ENCODE measurements at regions not wholly inside any gene's neighbourhood (a gene's known extent, or its start where the extent isn't known, plus 50 kb on each side); places are given as distances from the start of the nearest gene placed in this dataset.

GRCh38 chr11:106216281-106216680, 138.8 kb downstream of the AASDHPPT start:
- Histone ChIP-seq H3K9me3 (ENCODE audit: control insufficient read depth, low read length) (peaks cover 6% of the 10 kb centered on the region), H3K9ac (ENCODE audit: low read length) (no peak overlapping the region), H3K4me3 (ENCODE audit: low read length) (no peak overlapping the region), H3K4me1 (ENCODE audit: control insufficient read depth, insufficient read depth, low read length) (peaks cover 6% of the 10 kb centered on the region), H3K27me3 (replicated peaks; ENCODE audit: control insufficient read depth, insufficient read depth, low read length) (no peaks in the 10 kb centered on the region), H3K36me3 (ENCODE audit: control insufficient read depth, insufficient read depth, low read length, severe bottlenecking) (no peaks in the 10 kb centered on the region)
- no peak for DNase-seq (ENCODE audit: low read depth)

- Histone ChIP-seq H3K36me3 (ENCODE audit: control insufficient read depth, insufficient read depth, low read length, severe bottlenecking) (no peaks in the 10 kb centered on the region), H3K27me3 (replicated peaks; ENCODE audit: control insufficient read depth, insufficient read depth, low read length) (no peaks in the 10 kb centered on the region)
These were observed 140.0 kb downstream of the AASDHPPT start for GRCh38 chr11:106217456-106217855.

GRCh38 chr11:106218106-106218505, 140.6 kb downstream of the AASDHPPT start:
- Histone ChIP-seq H3K4me3 (ENCODE audit: low read length) (no peak overlapping the region), H3K36me3 (ENCODE audit: control insufficient read depth, insufficient read depth, low read length, severe bottlenecking) (no peaks in the 10 kb centered on the region), H3K27me3 (replicated peaks; ENCODE audit: control insufficient read depth, insufficient read depth, low read length) (no peaks in the 10 kb centered on the region), H3K9me3 (ENCODE audit: control insufficient read depth, low read length) (peaks cover 24% of the 10 kb centered on the region), H3K4me1 (ENCODE audit: control insufficient read depth, insufficient read depth, low read length) (peaks cover 6% of the 10 kb centered on the region), H3K9ac (ENCODE audit: low read length) (no peak overlapping the region)
- DNase-seq (ENCODE audit: low read depth) = peak; percentile 34

More at GRCh38 chr11:106217456-106217855, 140.0 kb downstream of the AASDHPPT start:
- peak; percentile 50 for DNase-seq (ENCODE audit: low read depth)
- Histone ChIP-seq H3K9me3 (ENCODE audit: control insufficient read depth, low read length) (peaks cover 18% of the 10 kb centered on the region), H3K4me3 (ENCODE audit: low read length) (no peak overlapping the region), H3K4me1 (ENCODE audit: control insufficient read depth, insufficient read depth, low read length) (peaks cover 6% of the 10 kb centered on the region), H3K9ac (ENCODE audit: low read length) (no peak overlapping the region)

- Histone ChIP-seq H3K4me3 (ENCODE audit: low read length) (peak overlapping the region; percentile 19), H3K36me3 (ENCODE audit: control insufficient read depth, insufficient read depth, low read length, severe bottlenecking) (no peaks in the 10 kb centered on the region), H3K9me3 (ENCODE audit: control insufficient read depth, low read length) (peaks cover 35% of the 10 kb centered on the region), H3K4me1 (ENCODE audit: control insufficient read depth, insufficient read depth, low read length) (peaks cover 6% of the 10 kb centered on the region), H3K9ac (ENCODE audit: low read length) (no peak overlapping the region), H3K27me3 (replicated peaks; ENCODE audit: control insufficient read depth, insufficient read depth, low read length) (no peaks in the 10 kb centered on the region)
- DNase-seq (ENCODE audit: low read depth) = no peak
These were observed 145.2 kb downstream of the AASDHPPT start for GRCh38 chr11:106222626-106223025.

- H3K4me3 ChIP-seq (ENCODE audit: low read length) = no peak overlapping the region
- no peak overlapping the region for H3K9ac ChIP-seq (ENCODE audit: low read length)
- H3K9me3 ChIP-seq (ENCODE audit: control insufficient read depth, low read length) = peaks cover 37% of the 10 kb centered on the region
- no peaks in the 10 kb centered on the region for H3K4me1 ChIP-seq (ENCODE audit: control insufficient read depth, insufficient read depth, low read length)
- no peak for DNase-seq (ENCODE audit: low read depth)
- H3K27me3 ChIP-seq (replicated peaks; ENCODE audit: control insufficient read depth, insufficient read depth, low read length) = no peaks in the 10 kb centered on the region
- no peaks in the 10 kb centered on the region for H3K36me3 ChIP-seq (ENCODE audit: control insufficient read depth, insufficient read depth, low read length, severe bottlenecking)
These were observed 146.7 kb downstream of the AASDHPPT start for GRCh38 chr11:106224172-106224571.

- no peak for DNase-seq (ENCODE audit: low read depth)
- Histone ChIP-seq H3K4me3 (ENCODE audit: low read length) (no peak overlapping the region), H3K9ac (ENCODE audit: low read length) (no peak overlapping the region), H3K36me3 (ENCODE audit: control insufficient read depth, insufficient read depth, low read length, severe bottlenecking) (no peaks in the 10 kb centered on the region), H3K27me3 (replicated peaks; ENCODE audit: control insufficient read depth, insufficient read depth, low read length) (no peaks in the 10 kb centered on the region), H3K9me3 (ENCODE audit: control insufficient read depth, low read length) (peaks cover 20% of the 10 kb centered on the region), H3K4me1 (ENCODE audit: control insufficient read depth, insufficient read depth, low read length) (no peaks in the 10 kb centered on the region)
These were observed 151.5 kb downstream of the AASDHPPT start for GRCh38 chr11:106228996-106229395.

- H3K9ac ChIP-seq (ENCODE audit: low read length) = no peak overlapping the region
- H3K36me3 ChIP-seq (ENCODE audit: control insufficient read depth, insufficient read depth, low read length, severe bottlenecking) = no peaks in the 10 kb centered on the region
- no peak overlapping the region for H3K4me3 ChIP-seq (ENCODE audit: low read length)
- H3K27me3 ChIP-seq (replicated peaks; ENCODE audit: control insufficient read depth, insufficient read depth, low read length) = no peaks in the 10 kb centered on the region
- H3K4me1 ChIP-seq (ENCODE audit: control insufficient read depth, insufficient read depth, low read length) = no peaks in the 10 kb centered on the region
- no peak for DNase-seq (ENCODE audit: low read depth)
- H3K9me3 ChIP-seq (ENCODE audit: control insufficient read depth, low read length) = peaks cover 18% of the 10 kb centered on the region
These were observed 154.1 kb downstream of the AASDHPPT start for GRCh38 chr11:106231591-106231990.

GRCh38 chr11:106233191-106233590, 155.7 kb downstream of the AASDHPPT start:
- Histone ChIP-seq H3K36me3 (ENCODE audit: control insufficient read depth, insufficient read depth, low read length, severe bottlenecking) (no peaks in the 10 kb centered on the region), H3K9me3 (ENCODE audit: control insufficient read depth, low read length) (peaks cover 18% of the 10 kb centered on the region), H3K27me3 (replicated peaks; ENCODE audit: control insufficient read depth, insufficient read depth, low read length) (no peaks in the 10 kb centered on the region), H3K9ac (ENCODE audit: low read length) (no peak overlapping the region), H3K4me3 (ENCODE audit: low read length) (no peak overlapping the region), H3K4me1 (ENCODE audit: control insufficient read depth, insufficient read depth, low read length) (no peaks in the 10 kb centered on the region)
- DNase-seq (ENCODE audit: low read depth) = no peak

GRCh38 chr11:106234794-106235193, 157.3 kb downstream of the AASDHPPT start:
- H3K36me3 ChIP-seq (ENCODE audit: control insufficient read depth, insufficient read depth, low read length, severe bottlenecking) = no peaks in the 10 kb centered on the region
- H3K4me1 ChIP-seq (ENCODE audit: control insufficient read depth, insufficient read depth, low read length) = no peaks in the 10 kb centered on the region
- no peak for DNase-seq (ENCODE audit: low read depth)
- no peak overlapping the region for H3K4me3 ChIP-seq (ENCODE audit: low read length)
- H3K9ac ChIP-seq (ENCODE audit: low read length) = no peak overlapping the region
- peaks cover 11% of the 10 kb centered on the region for H3K9me3 ChIP-seq (ENCODE audit: control insufficient read depth, low read length)
- no peaks in the 10 kb centered on the region for H3K27me3 ChIP-seq (replicated peaks; ENCODE audit: control insufficient read depth, insufficient read depth, low read length)

- no peak for DNase-seq (ENCODE audit: low read depth)
These were observed 158.8 kb downstream of the AASDHPPT start for GRCh38 chr11:106236295-106236694.

GRCh38 chr11:106238704-106239360, 161.4 kb downstream of the AASDHPPT start:
- no peaks in the 10 kb centered on the region for H3K36me3 ChIP-seq (ENCODE audit: control insufficient read depth, insufficient read depth, low read length, severe bottlenecking)
- no peak overlapping the region for H3K4me3 ChIP-seq (ENCODE audit: low read length)
- H3K27me3 ChIP-seq (replicated peaks; ENCODE audit: control insufficient read depth, insufficient read depth, low read length) = no peaks in the 10 kb centered on the region
- DNase-seq (ENCODE audit: low read depth) = peak; percentile 34
- H3K9me3 ChIP-seq (ENCODE audit: control insufficient read depth, low read length) = no peaks in the 10 kb centered on the region
- no peak overlapping the region for H3K9ac ChIP-seq (ENCODE audit: low read length)
- H3K4me1 ChIP-seq (ENCODE audit: control insufficient read depth, insufficient read depth, low read length) = no peaks in the 10 kb centered on the region

More at GRCh38 chr11:106236295-106236694, 158.8 kb downstream of the AASDHPPT start:
- Histone ChIP-seq H3K9me3 (ENCODE audit: control insufficient read depth, low read length) (no peaks in the 10 kb centered on the region), H3K36me3 (ENCODE audit: control insufficient read depth, insufficient read depth, low read length, severe bottlenecking) (no peaks in the 10 kb centered on the region), H3K27me3 (replicated peaks; ENCODE audit: control insufficient read depth, insufficient read depth, low read length) (no peaks in the 10 kb centered on the region), H3K9ac (ENCODE audit: low read length) (no peak overlapping the region), H3K4me3 (ENCODE audit: low read length) (no peak overlapping the region), H3K4me1 (ENCODE audit: control insufficient read depth, insufficient read depth, low read length) (no peaks in the 10 kb centered on the region)

Measured in adipocyte (in vitro differentiated cells).